ENCODE measurements at regions not wholly inside any gene's neighbourhood (a gene's known extent, or its start where the extent isn't known, plus 50 kb on each side); places are given as distances from the start of the nearest gene placed in this dataset.

DNA sequence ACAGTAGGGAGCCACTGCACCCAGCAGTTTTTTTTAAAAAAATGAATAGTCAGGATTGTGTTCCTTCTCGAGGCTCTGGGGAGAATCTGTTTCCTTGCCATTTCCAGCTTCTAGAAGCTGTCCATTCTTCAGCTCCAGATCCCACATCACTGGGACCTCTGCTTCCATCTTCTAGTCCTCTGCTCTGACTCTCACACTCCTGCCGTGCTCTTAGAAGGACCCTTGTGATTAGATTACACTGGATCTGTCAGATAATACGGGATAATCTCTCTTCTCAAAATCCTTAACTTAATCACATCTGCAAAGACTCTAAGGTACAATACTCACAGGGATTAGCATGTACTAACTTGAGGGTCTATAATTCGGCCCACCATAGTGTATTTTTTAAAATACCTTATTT lies 158.9 kb upstream of the SP4 start:
- TF ChIP-seq, protein P1, sequence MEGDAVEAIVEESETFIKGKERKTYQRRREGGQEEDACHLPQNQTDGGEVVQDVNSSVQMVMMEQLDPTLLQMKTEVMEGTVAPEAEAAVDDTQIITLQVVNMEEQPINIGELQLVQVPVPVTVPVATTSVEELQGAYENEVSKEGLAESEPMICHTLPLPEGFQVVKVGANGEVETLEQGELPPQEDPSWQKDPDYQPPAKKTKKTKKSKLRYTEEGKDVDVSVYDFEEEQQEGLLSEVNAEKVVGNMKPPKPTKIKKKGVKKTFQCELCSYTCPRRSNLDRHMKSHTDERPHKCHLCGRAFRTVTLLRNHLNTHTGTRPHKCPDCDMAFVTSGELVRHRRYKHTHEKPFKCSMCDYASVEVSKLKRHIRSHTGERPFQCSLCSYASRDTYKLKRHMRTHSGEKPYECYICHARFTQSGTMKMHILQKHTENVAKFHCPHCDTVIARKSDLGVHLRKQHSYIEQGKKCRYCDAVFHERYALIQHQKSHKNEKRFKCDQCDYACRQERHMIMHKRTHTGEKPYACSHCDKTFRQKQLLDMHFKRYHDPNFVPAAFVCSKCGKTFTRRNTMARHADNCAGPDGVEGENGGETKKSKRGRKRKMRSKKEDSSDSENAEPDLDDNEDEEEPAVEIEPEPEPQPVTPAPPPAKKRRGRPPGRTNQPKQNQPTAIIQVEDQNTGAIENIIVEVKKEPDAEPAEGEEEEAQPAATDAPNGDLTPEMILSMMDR (conservative IDR thresholded peaks at IDR 0.05), result no peak
- Mint-ChIP-seq H3K9me3 (no peaks in the 10 kb centered on the region), H3K4me3 (no peak overlapping the region), H3K27ac (no peak overlapping the region), H3K36me3 (no peaks in the 10 kb centered on the region), H3K27me3 (peaks cover 13% of the 10 kb centered on the region), H3K4me1 (ENCODE audit: unreplicated experiment) (no peaks in the 10 kb centered on the region)
- DNase-seq (ENCODE audit: extremely low spot score, unreplicated experiment), result no peak

DNA sequence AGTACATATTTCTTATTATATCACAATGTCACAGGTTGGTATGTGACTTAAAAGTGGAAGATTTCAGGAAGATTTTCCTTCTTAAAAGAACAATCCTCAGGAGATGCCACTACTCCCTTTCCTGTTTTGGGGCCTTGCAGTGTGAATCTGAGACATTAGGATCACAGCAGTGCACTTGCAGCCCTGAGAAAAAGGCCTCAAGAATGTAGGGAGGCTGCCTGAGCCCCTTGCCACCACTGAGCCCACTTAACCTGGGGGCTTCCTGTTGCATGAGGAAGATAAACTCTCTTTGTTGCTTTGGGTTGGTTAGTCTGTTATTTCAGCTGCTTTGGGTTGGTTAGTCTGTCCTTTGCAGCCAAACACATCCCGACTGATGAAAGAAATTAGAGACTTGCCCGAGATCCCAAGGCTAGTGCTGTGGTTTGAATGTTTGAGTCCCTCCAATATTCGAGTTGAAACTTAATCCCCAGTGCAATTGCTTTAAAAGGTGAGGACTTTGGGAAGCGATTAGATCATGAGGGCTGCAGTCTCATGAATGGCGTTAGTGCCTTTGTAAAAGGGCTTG lies 151.3 kb upstream of the SP4 start:
- Mint-ChIP-seq H3K4me3 (no peak overlapping the region), H3K27ac (no peak overlapping the region), H3K4me1 (ENCODE audit: unreplicated experiment) (peaks cover 9% of the 10 kb centered on the region), H3K9me3 (no peaks in the 10 kb centered on the region), H3K27me3 (peaks cover 9% of the 10 kb centered on the region), H3K36me3 (no peaks in the 10 kb centered on the region)
- TF ChIP-seq, protein P1 (conservative IDR thresholded peaks at IDR 0.05), result no peak
- DNase-seq (ENCODE audit: extremely low spot score, unreplicated experiment), result no peak

DNA sequence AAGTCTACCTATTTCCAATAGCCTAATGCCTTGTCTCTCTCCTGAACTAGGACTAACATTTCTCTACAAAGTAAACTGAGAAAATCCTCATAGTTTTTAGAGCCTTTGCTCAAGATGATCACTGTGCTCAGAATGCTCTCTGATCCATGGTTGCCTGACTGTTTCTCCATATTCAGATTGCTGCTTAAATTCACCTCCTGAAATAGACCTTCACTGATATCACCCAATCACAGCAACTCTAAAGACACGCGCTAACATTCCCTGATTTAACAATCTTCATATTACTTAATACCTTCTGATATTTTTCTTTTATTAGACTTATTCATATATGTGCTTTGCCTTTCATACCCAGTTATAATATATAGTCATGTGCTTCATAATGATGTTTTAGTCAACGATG lies 148.9 kb upstream of the SP4 start:
- Mint-ChIP-seq H3K27ac (no peak overlapping the region), H3K27me3 (peaks cover 5% of the 10 kb centered on the region), H3K36me3 (no peaks in the 10 kb centered on the region), H3K9me3 (no peaks in the 10 kb centered on the region), H3K4me1 (ENCODE audit: unreplicated experiment) (peaks cover 9% of the 10 kb centered on the region), H3K4me3 (no peak overlapping the region)
- TF ChIP-seq, protein P1 (conservative IDR thresholded peaks at IDR 0.05), result no peak
- no peak for DNase-seq (ENCODE audit: extremely low spot score, unreplicated experiment)

DNA sequence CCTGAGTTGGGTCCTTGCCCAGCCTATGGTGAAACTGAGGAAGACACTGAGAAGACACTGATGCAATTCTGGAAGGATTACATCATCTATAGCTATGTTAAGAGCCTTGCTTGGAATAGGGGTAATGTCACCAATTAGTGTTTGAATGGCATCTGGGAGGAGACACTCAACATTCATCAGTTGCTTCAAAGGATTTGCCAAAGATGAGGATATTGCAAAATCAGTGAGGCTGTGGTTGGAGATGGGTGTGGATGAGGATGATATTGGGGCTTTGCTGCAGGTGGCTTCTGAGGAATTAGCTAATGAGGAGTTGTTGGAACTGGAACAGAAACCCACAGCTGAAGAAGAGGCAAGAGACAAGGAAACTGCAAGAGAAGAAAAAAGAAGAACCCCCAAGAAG lies 146.7 kb upstream of the SP4 start:
- no peaks in the 10 kb centered on the region for H3K27me3 Mint-ChIP-seq
- no peak overlapping the region for H3K27ac Mint-ChIP-seq
- no peak for DNase-seq (ENCODE audit: extremely low spot score, unreplicated experiment)
- TF ChIP-seq, protein P1 (conservative IDR thresholded peaks at IDR 0.05), result no peak
- no peaks in the 10 kb centered on the region for H3K9me3 Mint-ChIP-seq
- no peak overlapping the region for H3K4me3 Mint-ChIP-seq
- H3K4me1 Mint-ChIP-seq (ENCODE audit: unreplicated experiment), result peaks cover 7% of the 10 kb centered on the region
- no peaks in the 10 kb centered on the region for H3K36me3 Mint-ChIP-seq

DNA sequence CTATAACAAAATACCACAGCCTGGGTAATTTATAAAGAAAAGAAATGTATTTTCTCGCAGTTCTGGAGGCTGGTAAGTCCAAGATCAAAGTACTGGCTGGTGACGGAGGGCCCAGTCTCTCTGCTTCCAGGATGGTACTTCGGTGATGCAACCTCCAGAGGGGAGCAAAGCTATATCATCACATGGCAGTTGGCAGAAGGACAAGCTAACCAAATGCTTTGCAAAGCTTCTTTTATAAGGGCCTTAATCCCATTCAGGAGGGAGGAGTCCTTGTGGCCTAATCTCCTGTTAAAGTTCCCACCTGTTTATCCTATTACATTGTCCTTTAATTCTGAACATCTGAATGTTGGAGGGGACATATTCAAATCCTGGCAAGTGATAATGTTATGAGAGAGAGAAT lies 134.1 kb upstream of the SP4 start:
- no peaks in the 10 kb centered on the region for H3K9me3 Mint-ChIP-seq
- no peaks in the 10 kb centered on the region for H3K36me3 Mint-ChIP-seq
- TF ChIP-seq, protein P1 (conservative IDR thresholded peaks at IDR 0.05), result no peak
- H3K4me3 Mint-ChIP-seq, result no peak overlapping the region
- no peaks in the 10 kb centered on the region for H3K4me1 Mint-ChIP-seq (ENCODE audit: unreplicated experiment)
- peaks cover 18% of the 10 kb centered on the region for H3K27me3 Mint-ChIP-seq
- no peak for DNase-seq (ENCODE audit: extremely low spot score, unreplicated experiment)
- no peak overlapping the region for H3K27ac Mint-ChIP-seq

DNA sequence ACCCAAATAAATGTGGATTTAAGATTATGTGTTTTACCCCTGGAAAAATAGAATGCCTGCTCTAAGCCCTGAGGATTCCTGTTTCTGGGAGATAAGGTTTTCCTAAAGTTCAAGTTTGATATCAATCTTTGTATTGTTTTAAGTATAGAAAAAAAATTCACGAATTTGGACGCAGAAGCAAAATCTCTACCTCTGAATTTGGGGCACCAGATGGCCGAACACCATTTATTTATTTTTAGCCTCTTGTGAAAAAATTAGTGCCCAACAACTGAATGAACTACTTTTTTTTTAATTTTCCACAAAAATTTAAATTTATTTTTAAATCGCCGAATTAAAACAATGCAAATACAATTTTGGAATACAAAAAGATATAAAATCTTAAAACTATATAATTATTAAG lies 128.1 kb upstream of the SP4 start:
- H3K27me3 Mint-ChIP-seq, result peaks cover 8% of the 10 kb centered on the region
- H3K36me3 Mint-ChIP-seq, result no peaks in the 10 kb centered on the region
- H3K4me3 Mint-ChIP-seq, result no peak overlapping the region
- H3K4me1 Mint-ChIP-seq (ENCODE audit: unreplicated experiment), result no peaks in the 10 kb centered on the region
- H3K9me3 Mint-ChIP-seq, result no peaks in the 10 kb centered on the region
- DNase-seq (ENCODE audit: extremely low spot score, unreplicated experiment), result no peak
- no peak overlapping the region for H3K27ac Mint-ChIP-seq
- TF ChIP-seq, protein P1 (conservative IDR thresholded peaks at IDR 0.05), result no peak
